ENCODE measurements at regions not wholly inside any gene's neighbourhood (a gene's known extent, or its start where the extent isn't known, plus 50 kb on each side); places are given as distances from the start of the nearest gene placed in this dataset.

GRCh38 chr6:105978974-105979373 is 107.2 kb upstream of the PRDM1 start:
- intact Hi-C loops (cut with DNase I; ENCODE audit: low total_unique reads), result no loop called here
- H3K4me1 ChIP-seq, result no peaks in the 10 kb centered on the region
- no peaks in the 10 kb centered on the region for H3K9me3 ChIP-seq
- DNase-seq, result no peak
- no peaks in the 10 kb centered on the region for H3K36me3 ChIP-seq (ENCODE audit: low read depth, missing control alignments)
- TF ChIP-seq CTCF (IDR thresholded peaks at IDR 0.05) (no peak), POLR2A (IDR thresholded peaks at IDR 0.05) (no peak)
- H3K4me3 ChIP-seq, result no peak overlapping the region
- 89 to 94% methylated on average over 2 of the region's 2 CpGs for WGBS, 2 donors
- H3K27me3 ChIP-seq, result no peaks in the 10 kb centered on the region
- no peak overlapping the region for H3K27ac ChIP-seq

- no peak overlapping the region for H3K4me3 ChIP-seq
- intact Hi-C loops (cut with DNase I; ENCODE audit: low total_unique reads), result no loop called here
- H3K9me3 ChIP-seq, result no peaks in the 10 kb centered on the region
- no peaks in the 10 kb centered on the region for H3K4me1 ChIP-seq
- no peaks in the 10 kb centered on the region for H3K36me3 ChIP-seq (ENCODE audit: low read depth, missing control alignments)
- no peaks in the 10 kb centered on the region for H3K27me3 ChIP-seq
- DNase-seq, result no peak
- H3K27ac ChIP-seq, result no peak overlapping the region
- WGBS, 2 donors, result 91 to 92% methylated on average over 4 of the region's 4 CpGs
- TF ChIP-seq POLR2A (IDR thresholded peaks at IDR 0.05) (no peak), CTCF (IDR thresholded peaks at IDR 0.05) (no peak)
These were observed 108.1 kb upstream of the PRDM1 start for GRCh38 chr6:105977934-105978504.

- TF ChIP-seq POLR2A (IDR thresholded peaks at IDR 0.05), result no peak
- no peaks in the 10 kb centered on the region for H3K36me3 ChIP-seq (ENCODE audit: low read depth, missing control alignments)
- no peak overlapping the region for H3K27ac ChIP-seq
- no peaks in the 10 kb centered on the region for H3K9me3 ChIP-seq
- DNase-seq, result no peak
- H3K4me1 ChIP-seq, result no peaks in the 10 kb centered on the region
- 80 to 81% methylated on average over 2 of the region's 2 CpGs for WGBS, 2 donors
- intact Hi-C loops (cut with DNase I; ENCODE audit: low total_unique reads), result no loop called here
- no peak overlapping the region for H3K4me3 ChIP-seq
- no peaks in the 10 kb centered on the region for H3K27me3 ChIP-seq
These were observed 111.2 kb upstream of the PRDM1 start for GRCh38 chr6:105974986-105975385.

GRCh38 chr6:105972440-105972839 is 113.7 kb upstream of the PRDM1 start:
- Histone ChIP-seq H3K4me1 (no peaks in the 10 kb centered on the region), H3K27ac (no peak overlapping the region), H3K27me3 (no peaks in the 10 kb centered on the region), H3K36me3 (ENCODE audit: low read depth, missing control alignments) (no peaks in the 10 kb centered on the region), H3K4me3 (no peak overlapping the region), H3K9me3 (no peaks in the 10 kb centered on the region)
- DNase-seq, result no peak
- intact Hi-C loops (cut with DNase I; ENCODE audit: low total_unique reads), result no loop called here
- WGBS, 2 donors, result 89 to 98% methylated on average over 1 of the region's 1 CpG
- TF ChIP-seq POLR2A (IDR thresholded peaks at IDR 0.05) (no peak), CTCF (IDR thresholded peaks at IDR 0.05) (no peak)

GRCh38 chr6:105968603-105969333 is 117.4 kb upstream of the PRDM1 start:
- Histone ChIP-seq H3K4me3 (no peak overlapping the region), H3K36me3 (ENCODE audit: low read depth, missing control alignments) (no peaks in the 10 kb centered on the region), H3K4me1 (no peaks in the 10 kb centered on the region), H3K27me3 (no peaks in the 10 kb centered on the region), H3K9me3 (no peaks in the 10 kb centered on the region), H3K27ac (no peak overlapping the region)
- no peak for DNase-seq
- TF ChIP-seq CTCF (IDR thresholded peaks at IDR 0.05) (no peak), POLR2A (IDR thresholded peaks at IDR 0.05) (no peak)
- intact Hi-C loops (cut with DNase I; ENCODE audit: low total_unique reads), result no loop called here
- WGBS, 2 donors, result 62 to 68% methylated on average over 2 of the region's 2 CpGs

Measured in testis (tissue), 2 donors.